ENCODE measurements at regions not wholly inside any gene's neighbourhood (a gene's known extent, or its start where the extent isn't known, plus 50 kb on each side); places are given as distances from the start of the nearest gene placed in this dataset.

- intact Hi-C loops (cut with DNase I), result no loop called here
- WGBS, result 44% methylated on average over 23 of the region's 23 CpGs
Measured at GRCh38 chr7:155998328-155998691, 186.0 kb upstream of the SHH start.

GRCh38 chr7:155997431-155998327 is 185.4 kb upstream of the SHH start:
- intact Hi-C loops (cut with DNase I), result no loop called here
- peaks cover 2% of the 10 kb centered on the region for H3K27me3 ChIP-seq (replicated peaks; ENCODE audit: insufficient read depth)
- no peak for DNase-seq (ENCODE audit: low spot score)
- H3K27ac ChIP-seq, result no peak overlapping the region
- H3K4me3 ChIP-seq, result no peak overlapping the region
- TF ChIP-seq CTCF (IDR thresholded peaks at IDR 0.05) (no peak), POLR2A (IDR thresholded peaks at IDR 0.05) (no peak), POLR2AphosphoS5 (IDR thresholded peaks at IDR 0.05) (no peak)
- 36% methylated on average over 35 of the region's 35 CpGs for WGBS
- H3K9me3 ChIP-seq, result no peaks in the 10 kb centered on the region
- no peaks in the 10 kb centered on the region for H3K36me3 ChIP-seq
- H3K4me1 ChIP-seq (replicated peaks), result no peaks in the 10 kb centered on the region

More at GRCh38 chr7:155998328-155998691, 186.0 kb upstream of the SHH start:
- H3K4me3 ChIP-seq, result no peak overlapping the region
- H3K4me1 ChIP-seq (replicated peaks), result no peaks in the 10 kb centered on the region
- TF ChIP-seq POLR2AphosphoS5 (IDR thresholded peaks at IDR 0.05) (no peak), POLR2A (IDR thresholded peaks at IDR 0.05) (no peak), CTCF (IDR thresholded peaks at IDR 0.05) (no peak)
- peaks cover 2% of the 10 kb centered on the region for H3K27me3 ChIP-seq (replicated peaks; ENCODE audit: insufficient read depth)
- DNase-seq (ENCODE audit: low spot score), result no peak
- H3K9me3 ChIP-seq, result no peaks in the 10 kb centered on the region
- H3K36me3 ChIP-seq, result no peaks in the 10 kb centered on the region
- no peak overlapping the region for H3K27ac ChIP-seq

GRCh38 chr7:155996718-155997280 is 184.5 kb upstream of the SHH start:
- no peak for DNase-seq (ENCODE audit: low spot score)
- Histone ChIP-seq H3K27ac (no peak overlapping the region), H3K4me3 (no peak overlapping the region), H3K9me3 (no peaks in the 10 kb centered on the region), H3K36me3 (no peaks in the 10 kb centered on the region), H3K4me1 (replicated peaks) (no peaks in the 10 kb centered on the region), H3K27me3 (replicated peaks; ENCODE audit: insufficient read depth) (peaks cover 2% of the 10 kb centered on the region)
- no peak for TF ChIP-seq CTCF (IDR thresholded peaks at IDR 0.05)
- no peak for TF ChIP-seq POLR2A (IDR thresholded peaks at IDR 0.05)
- no peak for TF ChIP-seq POLR2AphosphoS5 (IDR thresholded peaks at IDR 0.05)
- WGBS, result 38% methylated on average over 12 of the region's 12 CpGs
- intact Hi-C loops (cut with DNase I), result no loop called here

GRCh38 chr7:155995183-155995612 is 182.9 kb upstream of the SHH start:
- intact Hi-C loops (cut with DNase I), result no loop called here
- Histone ChIP-seq H3K9me3 (no peaks in the 10 kb centered on the region), H3K27ac (no peak overlapping the region), H3K36me3 (no peaks in the 10 kb centered on the region), H3K4me1 (replicated peaks) (no peaks in the 10 kb centered on the region), H3K27me3 (replicated peaks; ENCODE audit: insufficient read depth) (no peaks in the 10 kb centered on the region), H3K4me3 (no peak overlapping the region)
- no peak for TF ChIP-seq CTCF (IDR thresholded peaks at IDR 0.05)
- no peak for TF ChIP-seq POLR2A (IDR thresholded peaks at IDR 0.05)
- TF ChIP-seq POLR2AphosphoS5 (IDR thresholded peaks at IDR 0.05), result no peak
- DNase-seq (ENCODE audit: low spot score), result no peak
- 83% methylated on average over 10 of the region's 11 CpGs for WGBS
